ENCODE measurements at regions not wholly inside any gene's neighbourhood (a gene's known extent, or its start where the extent isn't known, plus 50 kb on each side); places are given as distances from the start of the nearest gene placed in this dataset.

GRCh38 chr2:118670838-118671237 lies 176.6 kb downstream of the EN1 start:
- Histone ChIP-seq H3K4me2 (ENCODE audit: insufficient read depth, low read length) (no peak overlapping the region), H3K4me1 (replicated peaks in 1 of 2; ENCODE audit: control insufficient read depth in 2 of 2, insufficient read depth in 2 of 2, low read length in 2 of 2) (peaks cover 3 to 18% of the 10 kb centered on the region in 2 experiments; a peak in 3 of 5 replicates), H3K36me3 (ENCODE audit: control insufficient read depth, insufficient read depth, low read length) (no peaks in the 10 kb centered on the region), H3K27ac (ENCODE audit: extremely low read depth, low read depth, low read length) (no peak overlapping the region), H3K79me2 (ENCODE audit: control insufficient read depth, insufficient read depth, low read length) (no peaks in the 10 kb centered on the region), H3K4me3 (no peak overlapping the region), H2AFZ (ENCODE audit: low read depth, low read length) (no peak overlapping the region), H3K9me1 (ENCODE audit: control insufficient read depth, insufficient read depth, low read length) (no peaks in the 10 kb centered on the region), H3K9me3 (replicated peaks; ENCODE audit: control insufficient read depth, insufficient read depth, low read depth, low read length) (no peaks in the 10 kb centered on the region), H4K20me1 (replicated peaks; ENCODE audit: control insufficient read depth, insufficient read depth, low read length) (no peaks in the 10 kb centered on the region), H3K9ac (ENCODE audit: insufficient read depth in 1 of 2, low read depth in 2 of 2, low read length in 2 of 2) (no peak overlapping the region), H3K27me3 (ENCODE audit: control insufficient read depth in 2 of 2, insufficient read depth in 2 of 2, low read length in 2 of 2) (no peaks in the 10 kb centered on the region)
- CTCF ChIA-PET (ENCODE audit: low intra/inter-chr PET ratio), result no interaction called here
- FAIRE-seq, result no peak
- POLR2A ChIA-PET, result no interaction called here
- ATAC-seq, result no peak
- 53% methylated on average over 6 of the region's 6 CpGs for WGBS (ENCODE audit: insufficient coverage, low coverage, missing lambda C conversion rate)
- intact Hi-C loops (cut with micrococcal nuclease), result no loop called here
- no TSS peak for BruUV-seq (replicated peaks)
- in situ Hi-C loops (cut with MboI), result no loop called here
- no peak for DNase-seq (ENCODE audit: extremely low read depth in 1 of 4, low spot score in 3 of 4)
- TF ChIP-seq, protein P1, sequence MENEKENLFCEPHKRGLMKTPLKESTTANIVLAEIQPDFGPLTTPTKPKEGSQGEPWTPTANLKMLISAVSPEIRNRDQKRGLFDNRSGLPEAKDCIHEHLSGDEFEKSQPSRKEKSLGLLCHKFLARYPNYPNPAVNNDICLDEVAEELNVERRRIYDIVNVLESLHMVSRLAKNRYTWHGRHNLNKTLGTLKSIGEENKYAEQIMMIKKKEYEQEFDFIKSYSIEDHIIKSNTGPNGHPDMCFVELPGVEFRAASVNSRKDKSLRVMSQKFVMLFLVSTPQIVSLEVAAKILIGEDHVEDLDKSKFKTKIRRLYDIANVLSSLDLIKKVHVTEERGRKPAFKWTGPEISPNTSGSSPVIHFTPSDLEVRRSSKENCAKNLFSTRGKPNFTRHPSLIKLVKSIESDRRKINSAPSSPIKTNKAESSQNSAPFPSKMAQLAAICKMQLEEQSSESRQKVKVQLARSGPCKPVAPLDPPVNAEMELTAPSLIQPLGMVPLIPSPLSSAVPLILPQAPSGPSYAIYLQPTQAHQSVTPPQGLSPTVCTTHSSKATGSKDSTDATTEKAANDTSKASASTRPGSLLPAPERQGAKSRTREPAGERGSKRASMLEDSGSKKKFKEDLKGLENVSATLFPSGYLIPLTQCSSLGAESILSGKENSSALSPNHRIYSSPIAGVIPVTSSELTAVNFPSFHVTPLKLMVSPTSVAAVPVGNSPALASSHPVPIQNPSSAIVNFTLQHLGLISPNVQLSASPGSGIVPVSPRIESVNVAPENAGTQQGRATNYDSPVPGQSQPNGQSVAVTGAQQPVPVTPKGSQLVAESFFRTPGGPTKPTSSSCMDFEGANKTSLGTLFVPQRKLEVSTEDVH (IDR thresholded peaks at IDR 0.05; ENCODE audit: low read depth, partially characterized antibody), result no peak
- no peak for TF ChIP-seq DPF2 (IDR thresholded peaks at IDR 0.05)
- TF ChIP-seq DMBX1 (CRISPR knock-in tag; IDR thresholded peaks at IDR 0.05; ENCODE audit: borderline replicate concordance), result no peak
- no peak for TF ChIP-seq SNAPC5 (CRISPR knock-in tag; IDR thresholded peaks at IDR 0.05)
- TF ChIP-seq ETV5 (CRISPR knock-in tag; IDR thresholded peaks at IDR 0.05; ENCODE audit: low read depth), result no peak
- no peak for TF ChIP-seq TAL1 (IDR thresholded peaks at IDR 0.05)
- no peak for TF ChIP-seq ZBTB8A (IDR thresholded peaks at IDR 0.05; ENCODE audit: partially characterized antibody)
- TF ChIP-seq RBM34 (IDR thresholded peaks at IDR 0.05; ENCODE audit: borderline replicate concordance, insufficient read depth, low read length), result no peak
- no peak for TF ChIP-seq RAD51 (IDR thresholded peaks at IDR 0.05; ENCODE audit: borderline replicate concordance, low read depth)
- TF ChIP-seq ZNF592 (IDR thresholded peaks at IDR 0.05), result no peak
- TF ChIP-seq ATF4 (CRISPR knock-in tag; IDR thresholded peaks at IDR 0.05), result no peak
- TF ChIP-seq ZNF197 (CRISPR knock-in tag; IDR thresholded peaks at IDR 0.05; ENCODE audit: low read depth), result no peak
- TF ChIP-seq ZNF143 (CRISPR knock-in tag; IDR thresholded peaks at IDR 0.05), result no peak
- no peak for TF ChIP-seq FOS (IDR thresholded peaks at IDR 0.05; ENCODE audit: extremely low read depth, insufficient read length)
- no peak for TF ChIP-seq GABPB1 (CRISPR knock-in tag; IDR thresholded peaks at IDR 0.05)

All from K562 (cell line).